ENCODE measurements at regions not wholly inside any gene's neighbourhood (a gene's known extent, or its start where the extent isn't known, plus 50 kb on each side); places are given as distances from the start of the nearest gene placed in this dataset.

GRCh38 chr6:81808851-81809570 lies 56.5 kb upstream of the TENT5A start:
- no peak for DNase-seq

DNA sequence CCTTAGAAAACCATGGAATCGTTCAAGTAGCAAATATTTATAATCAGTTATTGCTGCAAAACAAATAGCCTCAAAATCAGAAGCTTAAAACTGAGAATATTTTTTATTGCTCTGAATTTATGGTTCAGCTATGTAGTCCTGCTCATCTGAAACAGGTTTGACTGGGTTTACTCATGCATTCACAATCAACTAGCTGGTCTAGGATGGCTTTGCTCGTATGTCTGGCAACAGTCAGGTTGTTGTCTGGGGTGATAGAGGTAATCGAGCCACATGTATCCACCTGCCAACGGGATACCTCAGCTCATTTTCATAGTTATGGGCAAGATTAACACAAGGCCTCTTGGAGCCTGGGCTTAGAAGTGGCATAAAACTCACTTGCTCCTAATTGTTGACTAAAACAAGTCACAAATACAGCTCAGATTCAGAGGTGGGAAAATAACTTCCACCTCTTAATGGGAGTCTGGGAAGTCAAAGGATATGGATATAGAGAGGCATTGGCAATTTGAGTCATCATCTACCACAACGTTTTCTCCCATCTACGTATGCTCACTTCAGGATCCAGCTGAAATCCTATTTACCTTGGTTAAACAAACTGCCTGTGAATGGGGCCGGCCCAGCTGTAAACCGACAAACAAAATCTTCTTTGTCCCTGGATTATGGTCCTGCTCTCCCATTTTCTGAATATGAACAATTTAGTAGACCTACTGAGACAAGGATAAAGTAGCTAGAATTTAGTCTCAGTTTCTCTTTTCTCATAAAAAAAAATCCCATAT lies 54.5 kb upstream of the TENT5A start:
- DNase-seq: no peak

GRCh38 chr6:81802356-81802755 lies 49.9 kb upstream of the TENT5A start:
- no peak for DNase-seq

Measured in CD4-positive, alpha-beta T cell treated with Interleukin-4 for 1 hour (primary cell).